ENCODE measurements at regions not wholly inside any gene's neighbourhood (a gene's known extent, or its start where the extent isn't known, plus 50 kb on each side); places are given as distances from the start of the nearest gene placed in this dataset.

GRCh38 chr10:23868121-23868520 lies 340.8 kb upstream of the KIAA1217 start:
- H3K27ac Mint-ChIP-seq, result no peak overlapping the region
- H3K4me3 Mint-ChIP-seq, result no peak overlapping the region

GRCh38 chr10:23869548-23869947 lies 339.4 kb upstream of the KIAA1217 start:
- DNase-seq (no peak), ATAC-seq (no peak)
- Mint-ChIP-seq H3K27me3 (ENCODE audit: low read depth) (no peaks in the 10 kb centered on the region), H3K36me3 (ENCODE audit: low read depth) (no peaks in the 10 kb centered on the region), H3K4me1 (ENCODE audit: low read depth) (peaks cover 3% of the 10 kb centered on the region), H3K9me3 (ENCODE audit: insufficient read depth) (no peaks in the 10 kb centered on the region), H3K4me3 (no peak overlapping the region), H3K27ac (no peak overlapping the region)
- POLR2A ChIA-PET, result no interaction called here
- CTCF ChIA-PET, result no interaction called here

More at GRCh38 chr10:23868121-23868520, 340.8 kb upstream of the KIAA1217 start:
- Mint-ChIP-seq H3K9me3 (ENCODE audit: insufficient read depth) (no peaks in the 10 kb centered on the region), H3K36me3 (ENCODE audit: low read depth) (no peaks in the 10 kb centered on the region), H3K4me1 (ENCODE audit: low read depth) (peaks cover 3% of the 10 kb centered on the region), H3K27me3 (ENCODE audit: low read depth) (no peaks in the 10 kb centered on the region)
- DNase-seq (no peak), ATAC-seq (no peak)
- ChIA-PET CTCF (no interaction called here), POLR2A (no interaction called here)

- Mint-ChIP-seq H3K9me3 (ENCODE audit: insufficient read depth) (no peaks in the 10 kb centered on the region), H3K4me1 (ENCODE audit: low read depth) (peaks cover 3% of the 10 kb centered on the region), H3K27ac (no peak overlapping the region), H3K27me3 (ENCODE audit: low read depth) (no peaks in the 10 kb centered on the region), H3K4me3 (no peak overlapping the region), H3K36me3 (ENCODE audit: low read depth) (no peaks in the 10 kb centered on the region)
- POLR2A ChIA-PET, result no interaction called here
- no peak for ATAC-seq
- CTCF ChIA-PET, result no interaction called here
- DNase-seq, result no peak
These were observed 338.9 kb upstream of the KIAA1217 start for GRCh38 chr10:23869996-23870395.

GRCh38 chr10:23870651-23871610 lies 338.0 kb upstream of the KIAA1217 start:
- ChIA-PET POLR2A (no interaction called here), CTCF (interaction anchor here (0.5 kb wide), 1 partner anchor 10 kb away, joined by 3 read pairs; no protein-coding TSS in a partner anchor)
- Mint-ChIP-seq H3K9me3 (ENCODE audit: insufficient read depth) (no peaks in the 10 kb centered on the region), H3K27ac (no peak overlapping the region), H3K36me3 (ENCODE audit: low read depth) (no peaks in the 10 kb centered on the region), H3K4me3 (no peak overlapping the region), H3K4me1 (ENCODE audit: low read depth) (peaks cover 3% of the 10 kb centered on the region), H3K27me3 (ENCODE audit: low read depth) (no peaks in the 10 kb centered on the region)
- ATAC-seq (no peak), DNase-seq (no peak)

GRCh38 chr10:23872290-23872689 lies 336.6 kb upstream of the KIAA1217 start:
- CTCF ChIA-PET, result no interaction called here
- no peaks in the 10 kb centered on the region for H3K36me3 Mint-ChIP-seq (ENCODE audit: low read depth)
- POLR2A ChIA-PET, result no interaction called here
- no peak overlapping the region for H3K4me3 Mint-ChIP-seq
- no peak for ATAC-seq
- H3K27me3 Mint-ChIP-seq (ENCODE audit: low read depth), result no peaks in the 10 kb centered on the region
- H3K4me1 Mint-ChIP-seq (ENCODE audit: low read depth), result peaks cover 3% of the 10 kb centered on the region
- no peaks in the 10 kb centered on the region for H3K9me3 Mint-ChIP-seq (ENCODE audit: insufficient read depth)
- DNase-seq, result no peak
- H3K27ac Mint-ChIP-seq, result no peak overlapping the region

GRCh38 chr10:23877791-23878320 lies 331.1 kb upstream of the KIAA1217 start:
- no peaks in the 10 kb centered on the region for H3K27me3 Mint-ChIP-seq (ENCODE audit: low read depth)
- H3K4me3 Mint-ChIP-seq, result no peak overlapping the region
- ATAC-seq, result no peak
- POLR2A ChIA-PET, result no interaction called here
- no peaks in the 10 kb centered on the region for H3K9me3 Mint-ChIP-seq (ENCODE audit: insufficient read depth)
- DNase-seq, result no peak
- no peaks in the 10 kb centered on the region for H3K4me1 Mint-ChIP-seq (ENCODE audit: low read depth)
- CTCF ChIA-PET, result no interaction called here
- no peaks in the 10 kb centered on the region for H3K36me3 Mint-ChIP-seq (ENCODE audit: low read depth)
- H3K27ac Mint-ChIP-seq, result no peak overlapping the region

GRCh38 chr10:23884670-23885069 lies 324.3 kb upstream of the KIAA1217 start:
- Mint-ChIP-seq H3K4me1 (ENCODE audit: low read depth) (no peaks in the 10 kb centered on the region), H3K36me3 (ENCODE audit: low read depth) (no peaks in the 10 kb centered on the region), H3K27ac (no peak overlapping the region), H3K4me3 (no peak overlapping the region), H3K9me3 (ENCODE audit: insufficient read depth) (no peaks in the 10 kb centered on the region), H3K27me3 (ENCODE audit: low read depth) (no peaks in the 10 kb centered on the region)
- no peak for DNase-seq
- CTCF ChIA-PET, result no interaction called here
- POLR2A ChIA-PET, result no interaction called here
- ATAC-seq, result no peak

GRCh38 chr10:23885853-23886252 lies 323.1 kb upstream of the KIAA1217 start:
- H3K27me3 Mint-ChIP-seq (ENCODE audit: low read depth), result no peaks in the 10 kb centered on the region
- H3K27ac Mint-ChIP-seq, result no peak overlapping the region
- no peak for ATAC-seq
- H3K4me1 Mint-ChIP-seq (ENCODE audit: low read depth), result no peaks in the 10 kb centered on the region
- POLR2A ChIA-PET, result no interaction called here
- no peak overlapping the region for H3K4me3 Mint-ChIP-seq
- CTCF ChIA-PET, result no interaction called here
- no peak for DNase-seq
- H3K9me3 Mint-ChIP-seq (ENCODE audit: insufficient read depth), result no peaks in the 10 kb centered on the region
- no peaks in the 10 kb centered on the region for H3K36me3 Mint-ChIP-seq (ENCODE audit: low read depth)

- POLR2A ChIA-PET, result no interaction called here
- DNase-seq (no peak), ATAC-seq (no peak)
- Mint-ChIP-seq H3K27me3 (ENCODE audit: low read depth) (no peaks in the 10 kb centered on the region), H3K4me3 (no peak overlapping the region), H3K36me3 (ENCODE audit: low read depth) (no peaks in the 10 kb centered on the region), H3K9me3 (ENCODE audit: insufficient read depth) (no peaks in the 10 kb centered on the region), H3K4me1 (ENCODE audit: low read depth) (no peaks in the 10 kb centered on the region), H3K27ac (no peak overlapping the region)
- CTCF ChIA-PET, result no interaction called here
These were observed 322.6 kb upstream of the KIAA1217 start for GRCh38 chr10:23886355-23886754.

- Mint-ChIP-seq H3K27me3 (ENCODE audit: low read depth) (no peaks in the 10 kb centered on the region), H3K4me1 (ENCODE audit: low read depth) (no peaks in the 10 kb centered on the region), H3K36me3 (ENCODE audit: low read depth) (no peaks in the 10 kb centered on the region), H3K4me3 (no peak overlapping the region), H3K9me3 (ENCODE audit: insufficient read depth) (no peaks in the 10 kb centered on the region), H3K27ac (no peak overlapping the region)
- ChIA-PET POLR2A (no interaction called here), CTCF (no interaction called here)
- DNase-seq, result no peak
- no peak for ATAC-seq
These were observed 317.6 kb upstream of the KIAA1217 start for GRCh38 chr10:23891301-23891700.

GRCh38 chr10:23892296-23892695 lies 316.6 kb upstream of the KIAA1217 start:
- H3K27me3 Mint-ChIP-seq (ENCODE audit: low read depth), result no peaks in the 10 kb centered on the region
- no peak overlapping the region for H3K27ac Mint-ChIP-seq
- no peaks in the 10 kb centered on the region for H3K36me3 Mint-ChIP-seq (ENCODE audit: low read depth)
- CTCF ChIA-PET, result no interaction called here
- no peaks in the 10 kb centered on the region for H3K4me1 Mint-ChIP-seq (ENCODE audit: low read depth)
- no peak for DNase-seq
- no peaks in the 10 kb centered on the region for H3K9me3 Mint-ChIP-seq (ENCODE audit: insufficient read depth)
- H3K4me3 Mint-ChIP-seq, result no peak overlapping the region
- no peak for ATAC-seq
- POLR2A ChIA-PET, result no interaction called here

- Mint-ChIP-seq H3K36me3 (ENCODE audit: low read depth) (no peaks in the 10 kb centered on the region), H3K27me3 (ENCODE audit: low read depth) (no peaks in the 10 kb centered on the region), H3K4me3 (no peak overlapping the region), H3K4me1 (ENCODE audit: low read depth) (no peaks in the 10 kb centered on the region), H3K27ac (no peak overlapping the region), H3K9me3 (ENCODE audit: insufficient read depth) (no peaks in the 10 kb centered on the region)
- DNase-seq, result no peak
- ATAC-seq, result no peak
- POLR2A ChIA-PET, result no interaction called here
- CTCF ChIA-PET, result no interaction called here
These were observed 311.7 kb upstream of the KIAA1217 start for GRCh38 chr10:23897267-23897666.

GRCh38 chr10:23897861-23898260 lies 311.1 kb upstream of the KIAA1217 start:
- no peaks in the 10 kb centered on the region for H3K9me3 Mint-ChIP-seq (ENCODE audit: insufficient read depth)
- ChIA-PET CTCF (no interaction called here), POLR2A (no interaction called here)
- no peak for ATAC-seq
- no peak overlapping the region for H3K27ac Mint-ChIP-seq
- no peak for DNase-seq
- H3K4me1 Mint-ChIP-seq (ENCODE audit: low read depth), result no peaks in the 10 kb centered on the region
- H3K4me3 Mint-ChIP-seq, result no peak overlapping the region
- no peaks in the 10 kb centered on the region for H3K27me3 Mint-ChIP-seq (ENCODE audit: low read depth)
- no peaks in the 10 kb centered on the region for H3K36me3 Mint-ChIP-seq (ENCODE audit: low read depth)
